Activated CD4-positive, CD25-positive, alpha-beta regulatory T cell treated with anti-CD3 and anti-CD28 coated beads, Interleukin-2, amount 50 U/mL, for 24 hours (primary cell): ENCODE measurements at regions not wholly inside any gene's neighbourhood (a gene's known extent, or its start where the extent isn't known, plus 50 kb on each side); places are given as distances from the start of the nearest gene placed in this dataset.

Source experiments
- ATAC-seq, 2 donors: fragments of 150-1000 bp; cut with Tn5 transposase; one replicate each; pipeline ENCODE4 v1.10.0; 2021; ENCODE audit warnings: mild to moderate bottlenecking in 1 of 2, moderate library complexity in 1 of 2

GRCh38 chr11:45436118-45436517 lies 150.0 kb upstream of the SYT13 start:
- no peak for ATAC-seq

DNA sequence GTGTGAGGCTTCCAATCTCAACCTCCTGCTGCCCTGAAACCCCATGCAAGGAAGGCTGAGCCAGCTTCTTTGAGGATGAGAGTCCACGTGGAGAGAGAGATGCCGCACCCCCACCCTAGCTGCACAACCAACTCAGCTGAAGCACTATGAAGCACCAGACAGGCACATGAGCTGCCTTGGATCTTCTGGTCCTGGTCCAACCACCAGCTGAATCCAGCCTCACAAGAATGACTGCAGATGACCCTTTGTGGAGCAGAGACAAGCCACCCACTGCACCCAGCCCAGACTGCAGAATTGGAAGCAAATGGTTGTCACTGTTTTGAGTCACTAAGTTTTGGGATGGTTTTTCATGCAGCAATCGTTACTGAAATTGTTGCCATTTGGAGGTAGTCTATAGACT lies 149.6 kb upstream of the SYT13 start:
- ATAC-seq = no peak

DNA sequence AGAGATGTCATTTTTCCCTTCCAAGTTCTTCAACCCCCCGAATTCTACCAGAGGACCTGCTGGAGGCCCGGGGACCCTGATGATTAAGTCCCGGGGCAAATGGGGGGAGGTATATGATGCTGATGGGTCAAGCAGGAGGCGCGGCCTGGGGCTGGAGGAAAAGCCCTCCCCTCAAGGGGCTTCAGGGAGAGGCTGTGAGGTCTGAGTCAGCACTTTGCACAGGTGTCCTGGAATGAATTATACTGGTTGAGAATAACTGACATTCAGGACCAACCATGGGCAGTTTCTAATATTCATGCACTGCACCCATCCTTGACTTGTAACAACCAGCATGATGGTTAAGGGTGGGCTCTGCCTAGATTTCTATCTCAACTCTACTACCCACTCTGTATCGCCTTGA lies 146.8 kb upstream of the SYT13 start:
- no peak for ATAC-seq

GRCh38 chr11:45432100-45432499 lies 146.0 kb upstream of the SYT13 start:
- ATAC-seq = no peak

DNA sequence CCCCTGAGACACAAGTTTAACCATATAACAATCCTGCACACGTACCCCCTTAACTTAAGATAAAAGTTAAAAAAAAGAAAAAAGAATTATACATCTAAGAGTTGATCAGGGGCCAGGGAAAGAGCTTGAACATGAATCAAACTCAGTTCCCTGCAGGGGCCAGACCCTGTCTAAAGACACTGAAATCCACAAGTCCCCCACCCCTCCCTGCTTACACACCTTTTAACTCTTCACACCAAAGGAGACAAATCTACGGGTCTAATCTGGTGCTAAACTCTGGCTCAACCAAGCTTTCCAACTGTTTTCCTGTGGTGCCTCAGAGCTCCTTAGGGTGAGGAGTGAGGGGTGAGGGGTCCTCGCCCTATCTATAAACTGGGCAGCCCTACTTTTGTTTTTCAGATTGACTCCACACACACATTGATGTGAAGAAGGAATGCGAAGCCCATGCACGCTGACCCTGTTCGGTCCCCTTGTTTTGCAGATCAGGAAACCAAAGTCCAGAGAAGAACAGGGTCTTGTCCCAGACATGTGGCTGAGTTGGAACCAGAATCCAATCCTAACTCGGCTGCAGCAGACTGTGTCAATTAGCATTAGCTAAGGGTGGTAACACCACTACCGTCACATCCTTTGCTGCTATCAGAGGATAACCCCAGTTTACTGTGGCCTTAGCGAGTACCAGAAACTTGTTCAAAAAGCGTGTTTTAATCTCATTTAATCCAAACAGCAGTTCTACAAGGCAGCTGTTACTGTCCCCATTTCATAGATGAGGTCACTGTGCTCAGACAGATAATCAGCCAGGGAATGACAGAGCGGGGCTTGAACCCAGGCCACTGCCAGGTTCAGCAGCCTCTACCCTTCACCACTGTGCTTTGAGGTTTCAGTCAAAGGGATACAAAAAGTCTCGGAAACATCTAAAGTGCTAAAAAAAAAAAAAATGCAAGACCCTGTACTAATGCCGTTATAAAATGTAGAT lies 145.2 kb upstream of the SYT13 start:
- ATAC-seq = no peak

GRCh38 chr11:45430361-45430760 lies 144.2 kb upstream of the SYT13 start:
- ATAC-seq = no peak

GRCh38 chr11:45429719-45430118 lies 143.6 kb upstream of the SYT13 start:
- ATAC-seq = no peak

DNA sequence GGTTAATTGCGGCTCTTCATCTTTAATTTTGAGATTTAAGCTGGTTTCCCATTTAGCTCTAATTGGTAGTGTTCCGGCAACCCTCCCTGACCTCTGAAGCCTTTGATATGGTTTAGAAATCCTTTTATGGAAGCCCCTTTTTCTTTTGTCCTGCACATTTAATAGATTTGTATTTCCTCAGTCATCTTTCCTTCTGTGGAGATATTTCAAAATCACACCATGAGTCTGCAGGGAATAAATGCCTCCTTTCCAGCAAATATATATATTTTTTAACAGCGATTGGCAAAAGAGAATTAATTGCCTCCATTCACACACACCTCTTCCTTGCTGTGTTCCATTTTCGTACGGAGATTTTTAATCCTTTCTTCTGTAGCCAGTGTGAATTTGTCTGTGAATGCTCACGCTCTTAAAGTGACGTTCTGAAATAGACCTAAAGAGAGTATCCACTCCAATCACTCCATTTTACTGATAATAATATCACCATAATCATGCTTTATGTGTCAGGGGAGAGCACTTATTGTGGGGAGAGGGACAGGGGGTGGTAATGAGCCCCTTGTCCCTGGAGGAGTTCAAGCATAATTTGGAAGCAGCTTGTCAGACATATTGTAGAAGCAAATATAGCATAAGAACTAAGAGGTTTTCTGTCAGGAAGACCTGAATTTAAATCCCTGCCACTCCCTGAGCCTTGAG lies 142.5 kb upstream of the SYT13 start:
- ATAC-seq = no peak

GRCh38 chr11:45428116-45428515 lies 142.0 kb upstream of the SYT13 start:
- no peak for ATAC-seq

DNA sequence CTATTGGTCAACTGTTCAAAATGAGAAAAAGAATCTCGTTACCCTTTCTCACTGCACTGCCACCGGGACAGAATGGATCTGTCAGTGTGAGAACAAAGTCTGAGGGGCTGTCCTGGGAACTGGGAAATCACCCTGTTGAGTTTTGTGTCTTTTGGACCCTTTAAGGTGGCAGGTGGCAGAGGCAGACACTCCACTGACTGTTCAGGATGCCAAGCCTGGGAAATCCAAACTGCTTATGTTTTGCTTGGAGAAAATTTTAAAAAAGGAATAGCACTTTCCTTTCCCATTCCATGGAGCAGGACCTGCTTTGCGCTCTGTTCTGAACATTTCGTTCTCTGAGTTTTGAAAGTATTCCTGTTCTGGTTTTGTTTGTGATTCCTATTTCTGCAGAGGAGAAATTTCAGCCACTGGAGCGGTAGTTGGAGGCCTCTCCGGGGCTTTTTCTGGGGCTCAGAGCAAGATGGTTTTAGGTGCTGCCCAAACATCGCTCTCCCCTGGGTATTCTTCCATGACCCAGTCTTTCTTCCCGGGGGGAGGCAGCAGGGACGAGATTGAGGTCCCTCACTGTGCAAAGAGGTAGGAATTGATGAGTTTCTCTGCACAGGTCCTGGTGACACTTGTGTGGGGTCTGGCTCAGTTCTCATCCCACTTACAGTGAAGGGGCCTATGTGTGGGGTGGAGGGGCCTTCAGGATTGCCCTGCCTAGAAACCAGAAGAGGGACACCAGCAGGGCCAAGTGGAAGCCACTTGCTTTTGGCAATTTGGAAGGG lies 138.5 kb upstream of the SYT13 start:
- no peak for ATAC-seq

DNA sequence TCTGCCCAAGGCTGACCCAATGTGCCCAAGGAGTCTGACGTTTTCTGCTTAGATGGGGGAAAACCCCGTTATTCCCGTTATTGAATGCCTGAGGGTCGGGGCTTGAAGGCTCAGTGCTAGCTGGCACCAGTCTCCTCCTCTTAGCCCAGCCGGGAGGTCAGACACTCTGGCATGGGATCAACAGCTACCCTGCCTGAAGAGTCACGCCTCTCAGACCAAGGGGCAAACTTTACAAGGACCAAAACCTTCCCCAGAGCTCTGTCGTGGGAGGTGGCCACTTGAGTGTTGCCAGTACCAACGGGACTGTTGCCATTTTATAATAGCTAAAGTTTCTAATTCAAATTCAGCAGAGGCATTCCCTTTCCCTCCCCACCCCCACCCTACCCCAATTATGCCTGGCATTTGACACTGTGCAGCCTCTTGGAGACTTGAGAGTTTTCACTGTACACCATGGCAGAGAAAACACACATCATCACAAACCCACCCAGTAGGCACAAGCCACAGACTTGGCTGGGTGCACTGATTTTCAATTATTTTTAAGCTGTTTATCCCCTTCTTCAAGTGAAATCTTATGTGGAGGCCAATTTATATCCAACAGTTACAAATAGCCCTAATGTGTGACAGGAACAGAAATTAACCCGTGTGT lies 137.5 kb upstream of the SYT13 start:
- ATAC-seq = no peak

DNA sequence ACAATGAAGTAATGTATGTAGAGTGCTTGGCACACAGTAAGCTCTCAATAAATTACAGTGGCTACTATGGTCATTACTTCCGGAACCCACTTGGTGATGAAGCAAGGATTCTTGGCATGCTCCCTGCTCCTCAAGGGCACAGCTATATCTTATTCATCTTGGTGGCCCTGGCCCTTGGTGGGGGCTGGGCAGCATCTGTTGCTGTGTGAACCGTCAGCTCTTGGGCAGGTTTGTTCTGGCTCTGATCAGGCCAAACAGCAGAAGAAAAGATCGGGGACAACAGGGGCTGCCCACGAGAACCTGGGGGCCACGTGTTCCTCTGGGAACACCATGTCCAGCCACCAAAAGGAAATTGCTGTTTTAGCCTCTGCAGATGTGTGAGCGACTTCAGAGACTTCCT lies 136.9 kb upstream of the SYT13 start:
- no peak for ATAC-seq

GRCh38 chr11:45414088-45414487 lies 127.9 kb upstream of the SYT13 start:
- ATAC-seq = no peak

GRCh38 chr11:45413156-45413858 lies 127.2 kb upstream of the SYT13 start:
- no peak for ATAC-seq

GRCh38 chr11:45412521-45412920 lies 126.4 kb upstream of the SYT13 start:
- no peak for ATAC-seq

DNA sequence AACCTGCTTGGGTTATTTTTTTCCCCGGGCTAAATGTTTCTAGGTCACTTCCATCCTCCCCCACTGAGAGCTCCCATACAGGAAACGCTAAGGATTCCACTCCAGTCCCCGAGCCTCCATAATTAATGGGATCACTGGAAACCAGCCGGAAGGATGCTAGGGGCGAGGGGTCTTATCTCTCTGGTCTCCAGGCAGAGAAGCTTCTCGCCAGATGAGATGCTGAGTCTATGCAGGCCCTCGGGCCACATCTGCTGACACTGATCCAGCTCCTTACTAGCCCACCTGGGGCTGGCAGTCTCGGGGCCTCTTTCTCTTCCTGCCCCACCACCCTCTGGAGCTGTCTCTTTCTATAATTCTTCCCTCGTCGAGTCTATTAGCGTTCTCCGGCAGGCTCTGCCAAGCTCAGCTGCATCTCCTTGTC lies 125.9 kb upstream of the SYT13 start:
- ATAC-seq = no peak

GRCh38 chr11:45411228-45411946 lies 125.2 kb upstream of the SYT13 start:
- no peak for ATAC-seq

GRCh38 chr11:45410391-45411227 lies 124.5 kb upstream of the SYT13 start:
- no peak for ATAC-seq

- no peak for ATAC-seq
These were observed 123.4 kb upstream of the SYT13 start for GRCh38 chr11:45409587-45409986.

DNA sequence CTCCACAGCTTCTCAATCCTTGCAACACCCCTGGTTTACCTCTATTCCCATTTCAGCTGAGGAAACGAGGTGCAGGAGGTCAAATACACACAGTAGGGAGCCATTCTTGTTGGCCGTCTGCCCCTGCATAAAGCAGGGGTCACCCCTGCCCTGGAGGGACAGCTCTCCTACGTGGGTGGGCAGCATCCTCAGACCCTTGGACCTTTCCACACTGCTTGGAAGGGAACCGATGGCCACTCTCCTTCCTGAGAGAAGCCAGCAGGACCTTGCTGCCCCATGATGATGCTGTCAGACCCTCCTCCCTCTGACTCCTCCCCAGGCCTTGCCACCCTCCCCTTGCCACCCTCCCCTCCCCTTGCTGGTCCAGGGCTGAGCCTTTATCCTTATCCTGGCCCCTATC lies 121.1 kb upstream of the SYT13 start:
- ATAC-seq = no peak
